Neural progenitor cell (in vitro differentiated cells): ENCODE measurements at regions not wholly inside any gene's neighbourhood (a gene's known extent, or its start where the extent isn't known, plus 50 kb on each side); places are given as distances from the start of the nearest gene placed in this dataset.
"Not testable (repeated sequence)": the region's sequence is repeated elsewhere in the genome, so short reads cannot be mapped to it uniquely, and the experiment has no call there.

Experiments
- DNase-seq: peaks from one replicate; pipeline ENCODE4 v3.0.0-alpha.2; 2016; ENCODE audit warnings: low spot score
- H2AFZ ChIP-seq: fragments of 200-600 bp; sonication (generic); replicated peaks from 2 replicates; pipeline ENCODE4 v1.6.1; 2016; ENCODE audit warnings: antibody characterized with exemption
- H3F3A ChIP-seq: fragments of 200-600 bp; sonication (generic); 2 replicates; pipeline ENCODE4 v1.6.1; 2016; ENCODE audit warnings: antibody characterized with exemption, low read depth
- H3K27ac ChIP-seq: fragments of 200-600 bp; sonication (generic); 2 replicates; pipeline ENCODE4 v1.5.1; 2016; ENCODE audit warnings: mild to moderate bottlenecking
- H3K27me3 ChIP-seq: fragments of 200-600 bp; sonication (generic); 2 replicates; pipeline ENCODE4 v1.6.1; 2016; ENCODE audit warnings: mild to moderate bottlenecking, moderate library complexity
- H3K36me3 ChIP-seq: fragments of 200-600 bp; sonication (generic); 2 replicates; pipeline ENCODE4 v1.5.1; 2016
- H3K4me1 ChIP-seq: fragments of 200-600 bp; sonication (generic); 2 replicates; pipeline ENCODE4 v1.6.1; 2016; ENCODE audit warnings: mixed run types
- H3K4me2 ChIP-seq: fragments of 200-600 bp; sonication (generic); 2 replicates; pipeline ENCODE4 v1.6.1; 2016
- H3K4me3 ChIP-seq: fragments of 200-600 bp; sonication (generic); 2 replicates; pipeline ENCODE4 v1.5.1; 2016
- H3K79me2 ChIP-seq: fragments of 200-600 bp; sonication (generic); 2 replicates; pipeline ENCODE4 v1.6.1; 2016; ENCODE audit warnings: low read depth
- H3K9ac ChIP-seq: fragments of 200-600 bp; sonication (generic); 2 replicates; pipeline ENCODE4 v1.6.1; 2016
- H3K9me3 ChIP-seq: fragments of 200-600 bp; sonication (generic); 2 replicates; pipeline ENCODE4 v1.5.1; 2016; ENCODE audit warnings: low read depth
- H4K20me1 ChIP-seq: fragments of 200-600 bp; sonication (generic); 2 replicates; pipeline ENCODE4 v1.6.1; 2016; ENCODE audit warnings: low read depth
- H3K27ac Mint-ChIP-seq: 3 replicates; pipeline ENCODE4 v1.8.0; 2021; ENCODE audit warnings: mixed read lengths
- H3K27me3 Mint-ChIP-seq: 2 replicates; pipeline ENCODE4 v1.8.0; 2022; ENCODE audit warnings: low read depth, mild to moderate bottlenecking, inconsistent platforms, moderate library complexity, mixed read lengths; ENCODE audit not compliant: insufficient read depth
- H3K36me3 Mint-ChIP-seq: 3 replicates; pipeline ENCODE4 v1.8.0; 2021; ENCODE audit warnings: mixed read lengths
- H3K4me1 Mint-ChIP-seq: 3 replicates; pipeline ENCODE4 v1.8.0; 2021; ENCODE audit warnings: mixed read lengths
- H3K4me3 Mint-ChIP-seq: 3 replicates; pipeline ENCODE4 v1.8.0; 2021; ENCODE audit warnings: mild to moderate bottlenecking, moderate library complexity, mixed read lengths
- H3K9me3 Mint-ChIP-seq: 3 replicates; pipeline ENCODE4 v1.8.0; 2020; ENCODE audit warnings: mixed read lengths
- EZH2 ChIP-seq: fragments of 200-600 bp; sonication (generic); IDR thresholded peaks from 2 replicates; pipeline ENCODE4 v1.6.1; 2017; ENCODE audit warnings: antibody characterized with exemption, mild to moderate bottlenecking, moderate library complexity
- EZH2phosphoT487 ChIP-seq: fragments of 200-600 bp; sonication (generic); IDR thresholded peaks from 2 replicates; pipeline ENCODE4 v1.6.1; 2017; ENCODE audit warnings: antibody characterized with exemption
- TF ChIP-seq, protein P1 (sequence below): fragments of 200-600 bp; sonication (generic); IDR thresholded peaks from 2 replicates; pipeline ENCODE4 v1.5.1; 2017; ENCODE audit warnings: antibody characterized with exemption, mild to moderate bottlenecking

DNA sequence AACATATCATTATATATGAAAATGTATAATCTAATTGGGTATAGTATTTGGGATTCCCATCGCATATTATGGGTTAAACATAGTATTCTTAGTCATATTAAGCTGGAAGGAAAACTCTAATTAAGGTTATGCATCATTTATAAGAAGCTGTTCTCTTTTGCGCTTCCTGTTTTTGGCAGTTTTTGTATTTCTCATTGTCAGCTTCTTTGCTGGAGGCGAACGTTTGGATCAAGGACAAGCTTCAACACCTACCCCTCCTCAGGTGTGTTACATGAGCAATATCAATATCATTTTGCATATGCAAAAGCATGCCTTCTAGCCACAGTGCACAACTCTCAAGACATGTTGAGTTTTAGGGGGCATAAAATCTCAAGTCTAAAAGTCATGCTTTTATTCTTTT, 439.8 kb downstream of the TDRD3 start:
- no peak overlapping the region for H3K4me3 ChIP-seq
- no peak overlapping the region for H3K4me2 ChIP-seq
- no peaks in the 10 kb centered on the region for H3K4me1 Mint-ChIP-seq
- no peak overlapping the region for H3K9ac ChIP-seq
- TF ChIP-seq, protein P1, sequence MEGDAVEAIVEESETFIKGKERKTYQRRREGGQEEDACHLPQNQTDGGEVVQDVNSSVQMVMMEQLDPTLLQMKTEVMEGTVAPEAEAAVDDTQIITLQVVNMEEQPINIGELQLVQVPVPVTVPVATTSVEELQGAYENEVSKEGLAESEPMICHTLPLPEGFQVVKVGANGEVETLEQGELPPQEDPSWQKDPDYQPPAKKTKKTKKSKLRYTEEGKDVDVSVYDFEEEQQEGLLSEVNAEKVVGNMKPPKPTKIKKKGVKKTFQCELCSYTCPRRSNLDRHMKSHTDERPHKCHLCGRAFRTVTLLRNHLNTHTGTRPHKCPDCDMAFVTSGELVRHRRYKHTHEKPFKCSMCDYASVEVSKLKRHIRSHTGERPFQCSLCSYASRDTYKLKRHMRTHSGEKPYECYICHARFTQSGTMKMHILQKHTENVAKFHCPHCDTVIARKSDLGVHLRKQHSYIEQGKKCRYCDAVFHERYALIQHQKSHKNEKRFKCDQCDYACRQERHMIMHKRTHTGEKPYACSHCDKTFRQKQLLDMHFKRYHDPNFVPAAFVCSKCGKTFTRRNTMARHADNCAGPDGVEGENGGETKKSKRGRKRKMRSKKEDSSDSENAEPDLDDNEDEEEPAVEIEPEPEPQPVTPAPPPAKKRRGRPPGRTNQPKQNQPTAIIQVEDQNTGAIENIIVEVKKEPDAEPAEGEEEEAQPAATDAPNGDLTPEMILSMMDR, result no peak
- no peak for TF ChIP-seq EZH2
- no peak for TF ChIP-seq EZH2phosphoT487
- peaks cover 2% of the 10 kb centered on the region for H3K27me3 Mint-ChIP-seq
- H3K36me3 ChIP-seq, result no peaks in the 10 kb centered on the region
- no peaks in the 10 kb centered on the region for H3F3A ChIP-seq
- H3K36me3 Mint-ChIP-seq, result no peaks in the 10 kb centered on the region
- peaks cover 10% of the 10 kb centered on the region for H3K9me3 Mint-ChIP-seq
- H3K4me1 ChIP-seq, result no peaks in the 10 kb centered on the region
- no peak for DNase-seq
- H3K9me3 ChIP-seq, result no peaks in the 10 kb centered on the region
- H3K4me3 Mint-ChIP-seq, result no peak overlapping the region
- H4K20me1 ChIP-seq, result no peaks in the 10 kb centered on the region
- no peak overlapping the region for H3K27ac ChIP-seq
- H3K79me2 ChIP-seq, result no peaks in the 10 kb centered on the region
- no peak overlapping the region for H2AFZ ChIP-seq
- H3K27me3 ChIP-seq, result no peaks in the 10 kb centered on the region
- no peak overlapping the region for H3K27ac Mint-ChIP-seq

DNA sequence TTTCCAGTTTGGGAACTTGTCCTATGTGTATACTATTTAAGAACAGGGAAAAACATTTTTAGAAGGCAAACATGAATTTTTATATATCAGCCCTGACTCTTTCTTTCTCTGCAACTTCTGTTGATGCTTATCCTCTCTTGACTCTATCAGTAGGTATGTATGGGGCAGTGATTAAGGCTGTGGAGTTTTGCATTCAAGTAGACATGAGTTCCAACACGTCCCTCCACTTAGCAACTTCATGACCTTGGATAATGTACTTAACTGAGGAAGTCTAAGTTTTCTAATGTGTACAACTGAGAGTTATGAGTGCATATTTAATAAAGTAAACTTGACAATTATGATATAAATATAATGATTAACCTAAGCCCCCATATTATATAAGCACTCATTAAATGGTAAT, 414.6 kb downstream of the TDRD3 start:
- no peaks in the 10 kb centered on the region for H3K9me3 ChIP-seq
- H3K36me3 ChIP-seq, result no peaks in the 10 kb centered on the region
- no peak overlapping the region for H3K27ac ChIP-seq
- H2AFZ ChIP-seq, result no peak overlapping the region
- no peak overlapping the region for H3K9ac ChIP-seq
- no peaks in the 10 kb centered on the region for H3K27me3 ChIP-seq
- H3K79me2 ChIP-seq, result no peaks in the 10 kb centered on the region
- Mint-ChIP-seq H3K9me3 (no peaks in the 10 kb centered on the region), H3K27ac (no peak overlapping the region), H3K4me1 (no peaks in the 10 kb centered on the region), H3K36me3 (no peaks in the 10 kb centered on the region), H3K27me3 (peaks cover 2% of the 10 kb centered on the region), H3K4me3 (no peak overlapping the region)
- no peak overlapping the region for H3K4me2 ChIP-seq
- H3K4me1 ChIP-seq, result no peaks in the 10 kb centered on the region
- TF ChIP-seq, protein P1, result no peak
- TF ChIP-seq EZH2phosphoT487 (no peak), EZH2 (no peak)
- no peaks in the 10 kb centered on the region for H3F3A ChIP-seq
- no peaks in the 10 kb centered on the region for H4K20me1 ChIP-seq
- no peak for DNase-seq
- H3K4me3 ChIP-seq, result no peak overlapping the region

DNA sequence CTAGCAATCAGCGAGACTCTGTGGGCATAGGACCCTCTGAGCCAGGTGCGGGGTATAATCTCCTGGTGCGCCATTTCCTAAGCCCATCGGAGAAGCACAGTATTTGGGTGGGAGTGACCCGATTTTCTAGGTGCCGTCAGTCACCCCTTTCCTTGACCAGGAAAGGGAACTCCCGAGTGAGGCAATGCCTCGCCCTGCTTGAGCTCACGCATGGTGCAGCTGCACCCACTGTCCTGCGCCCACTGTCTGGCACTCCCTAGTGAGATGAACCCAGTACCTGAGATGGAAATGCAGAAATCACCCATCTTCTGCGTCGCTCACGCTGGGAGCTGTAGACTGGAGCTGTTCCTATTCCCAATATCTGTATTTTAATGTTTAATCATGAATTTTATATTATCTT, 408.6 kb downstream of the TDRD3 start:
- not testable (repeated sequence) for H3K4me3 ChIP-seq

DNA sequence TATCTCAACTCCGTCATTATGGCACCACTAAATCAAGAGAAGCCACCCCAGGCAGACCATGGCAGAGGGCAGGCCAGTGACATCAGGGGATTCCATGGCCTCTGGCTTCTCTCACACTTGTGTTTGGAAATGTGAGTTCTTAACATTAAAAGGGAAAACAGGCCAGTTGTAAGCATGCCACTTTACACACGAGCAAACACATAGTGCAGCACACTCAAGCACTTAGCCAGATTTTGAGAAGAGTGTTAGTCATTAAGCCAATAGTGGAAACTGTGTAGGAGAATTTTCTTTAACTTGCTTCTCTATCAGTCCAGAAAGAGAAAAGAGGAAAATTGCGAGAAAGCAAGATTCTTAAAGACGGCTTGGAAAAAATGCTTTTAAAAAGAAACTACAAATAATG, 401.5 kb downstream of the TDRD3 start:
- Histone ChIP-seq H3K27ac (no peak overlapping the region), H2AFZ (no peak overlapping the region), H3K9ac (no peak overlapping the region), H3K36me3 (no peaks in the 10 kb centered on the region), H3K4me3 (no peak overlapping the region), H4K20me1 (no peaks in the 10 kb centered on the region), H3F3A (no peaks in the 10 kb centered on the region), H3K9me3 (no peaks in the 10 kb centered on the region), H3K4me1 (no peaks in the 10 kb centered on the region), H3K79me2 (no peaks in the 10 kb centered on the region), H3K4me2 (no peak overlapping the region), H3K27me3 (no peaks in the 10 kb centered on the region)
- DNase-seq, result no peak
- peaks cover 2% of the 10 kb centered on the region for H3K27me3 Mint-ChIP-seq
- H3K9me3 Mint-ChIP-seq, result peaks cover 5% of the 10 kb centered on the region
- H3K27ac Mint-ChIP-seq, result no peak overlapping the region
- TF ChIP-seq EZH2 (no peak), EZH2phosphoT487 (no peak)
- TF ChIP-seq, protein P1, result no peak
- peaks cover 6% of the 10 kb centered on the region for H3K4me1 Mint-ChIP-seq
- no peaks in the 10 kb centered on the region for H3K36me3 Mint-ChIP-seq
- no peak overlapping the region for H3K4me3 Mint-ChIP-seq

More for the DNA sequence above, 408.6 kb downstream of the TDRD3 start:
- not testable (repeated sequence) for H3K9me3 Mint-ChIP-seq, H3K27ac Mint-ChIP-seq, H3K27ac ChIP-seq, H3K9ac ChIP-seq, H3K9me3 ChIP-seq, H3K4me1 ChIP-seq, H3K4me2 ChIP-seq, H3K4me3 Mint-ChIP-seq, H3K4me1 Mint-ChIP-seq, DNase-seq, H3K36me3 Mint-ChIP-seq, H3F3A ChIP-seq, H2AFZ ChIP-seq, H3K27me3 ChIP-seq, H3K27me3 Mint-ChIP-seq, H3K36me3 ChIP-seq, H4K20me1 ChIP-seq, H3K79me2 ChIP-seq
